Stimulated activated CD4-positive, alpha-beta T cell treated with anti-CD3 and anti-CD28 coated beads, Interleukin-1b, Interleukin-23, amount 100 ng/mL, for 1 hour (primary cell): ENCODE measurements at regions not wholly inside any gene's neighbourhood (a gene's known extent, or its start where the extent isn't known, plus 50 kb on each side); places are given as distances from the start of the nearest gene placed in this dataset.

Source experiments
- DNase-seq, 2 donors: peaks; one replicate each; pipeline ENCODE4 v3.0.0-alpha.2; 2020; ENCODE audit warnings: low read depth in 2 of 2

- DNase-seq: no peak
Observed at GRCh38 chr13:106173346-106173745, 362.1 kb downstream of the EFNB2 start.

DNA sequence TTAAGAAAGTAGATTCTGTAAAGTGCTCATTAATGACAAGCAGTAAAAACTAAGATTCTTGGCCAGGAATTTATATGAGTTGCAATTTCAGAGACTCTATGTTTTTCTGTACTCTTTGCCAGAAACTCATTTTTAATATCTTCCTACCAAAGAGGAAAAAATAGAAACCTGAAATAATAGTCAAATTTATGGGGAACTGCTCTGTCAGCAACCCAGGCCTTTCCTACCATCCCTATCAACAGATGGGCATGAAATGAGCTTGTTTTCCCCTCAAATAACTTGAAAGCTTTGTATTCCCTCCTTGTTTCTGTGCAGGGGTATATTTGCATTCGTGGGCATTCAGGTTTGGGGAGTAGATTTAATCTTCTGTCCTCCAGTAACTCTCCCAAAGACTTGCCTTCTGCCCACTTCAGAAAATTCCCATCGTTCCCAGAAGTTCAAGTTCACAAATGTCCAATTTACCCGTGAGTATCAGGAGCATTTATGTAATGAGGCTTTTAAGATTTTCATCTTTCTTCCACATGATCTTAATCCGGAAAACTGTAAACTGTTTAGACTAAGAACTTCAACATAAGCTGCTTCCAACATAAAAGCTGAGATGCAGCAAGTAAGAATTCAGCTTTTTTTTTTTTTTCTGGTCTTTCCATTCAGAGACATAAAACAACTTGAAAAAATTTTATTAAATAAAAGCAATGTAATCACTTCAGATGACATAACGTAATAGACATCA lies 363.1 kb downstream of the EFNB2 start:
- no peak for DNase-seq

- DNase-seq: no peak
Observed at GRCh38 chr13:106163426-106163825, 372.0 kb downstream of the EFNB2 start.

- DNase-seq: no peak
Observed at GRCh38 chr13:106161146-106161545, 374.3 kb downstream of the EFNB2 start.

- DNase-seq: no peak
Observed at GRCh38 chr13:106159295-106160195, 375.9 kb downstream of the EFNB2 start.

DNA sequence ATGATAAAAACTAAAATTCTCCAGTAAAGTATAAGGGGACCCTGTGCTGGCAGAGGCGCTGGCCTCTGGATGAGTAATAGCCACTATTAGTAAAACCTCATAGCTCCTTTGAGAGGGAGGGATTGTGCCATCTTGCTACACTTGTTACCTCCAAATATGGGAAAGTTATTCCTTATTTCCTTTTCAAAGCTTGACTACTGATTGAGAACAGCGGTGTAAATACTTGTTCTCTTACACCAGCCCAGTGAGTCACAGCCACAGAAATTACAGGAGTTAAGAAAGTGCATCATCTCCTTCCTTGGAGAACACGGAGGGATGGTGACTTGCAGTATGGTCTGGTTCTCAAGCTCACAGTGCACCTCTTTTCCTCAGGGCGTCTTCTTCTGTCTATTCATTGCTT lies 379.0 kb downstream of the EFNB2 start:
- no peak for DNase-seq

DNA sequence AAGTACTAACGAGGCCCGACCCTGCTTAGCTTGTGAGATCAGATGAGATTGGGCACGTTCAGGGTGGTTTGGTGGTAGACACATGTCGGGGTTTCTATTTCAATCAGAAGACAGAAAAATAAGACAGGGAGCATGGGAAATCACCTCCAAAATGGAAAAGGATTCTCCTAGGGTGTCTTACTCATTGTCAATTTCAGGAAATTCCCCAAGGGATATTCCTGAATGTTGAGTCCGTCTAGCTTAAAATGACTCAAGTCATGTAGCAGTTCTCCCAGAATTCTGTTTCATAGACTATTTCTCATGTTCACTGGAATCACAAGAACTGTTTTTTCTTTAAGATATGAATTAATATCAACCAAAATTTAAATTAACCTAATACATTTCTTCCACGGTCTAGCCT lies 380.1 kb downstream of the EFNB2 start:
- no peak for DNase-seq

- no peak for DNase-seq
Observed at GRCh38 chr13:106153876-106154275, 381.6 kb downstream of the EFNB2 start.

DNA sequence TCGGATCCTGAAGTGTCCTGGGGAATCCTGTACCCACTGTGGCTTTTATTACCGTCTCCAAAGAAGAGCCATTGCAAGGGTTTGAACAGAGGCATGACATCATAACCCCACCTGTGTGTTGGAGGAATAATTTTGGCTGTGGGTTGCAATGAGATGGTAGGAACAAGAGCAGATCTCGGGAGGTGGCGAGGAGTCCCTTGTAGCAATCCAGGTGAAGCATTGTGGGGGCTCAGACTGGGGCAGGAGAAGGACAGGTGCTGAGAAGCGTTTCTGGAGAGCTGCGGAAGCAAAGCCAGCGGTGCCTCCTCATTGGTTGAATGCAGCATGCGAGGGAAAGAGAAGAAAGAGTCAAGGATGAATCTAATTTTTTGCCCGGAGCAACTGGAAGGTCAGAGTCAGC lies 382.4 kb downstream of the EFNB2 start:
- no peak for DNase-seq

DNA sequence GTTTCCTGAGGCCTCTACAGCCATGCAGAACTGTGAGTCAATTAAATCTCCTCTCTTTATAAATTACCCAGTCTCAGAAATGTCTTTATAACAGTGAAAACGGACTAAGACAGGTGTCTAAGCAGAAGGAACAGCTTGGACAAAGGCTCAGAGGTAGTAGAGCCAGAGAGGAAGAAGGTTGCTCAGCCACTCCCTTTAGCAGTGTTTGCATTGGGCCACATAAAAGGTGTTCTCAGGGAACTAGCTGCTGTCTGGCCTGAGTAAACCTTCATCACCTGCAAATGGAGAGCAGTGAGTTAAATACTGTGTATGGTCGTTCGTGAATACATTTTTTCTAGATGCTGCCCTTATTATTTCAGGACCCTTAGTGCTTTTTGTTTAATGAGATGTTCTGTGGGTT lies 383.4 kb downstream of the EFNB2 start:
- no peak for DNase-seq

DNA sequence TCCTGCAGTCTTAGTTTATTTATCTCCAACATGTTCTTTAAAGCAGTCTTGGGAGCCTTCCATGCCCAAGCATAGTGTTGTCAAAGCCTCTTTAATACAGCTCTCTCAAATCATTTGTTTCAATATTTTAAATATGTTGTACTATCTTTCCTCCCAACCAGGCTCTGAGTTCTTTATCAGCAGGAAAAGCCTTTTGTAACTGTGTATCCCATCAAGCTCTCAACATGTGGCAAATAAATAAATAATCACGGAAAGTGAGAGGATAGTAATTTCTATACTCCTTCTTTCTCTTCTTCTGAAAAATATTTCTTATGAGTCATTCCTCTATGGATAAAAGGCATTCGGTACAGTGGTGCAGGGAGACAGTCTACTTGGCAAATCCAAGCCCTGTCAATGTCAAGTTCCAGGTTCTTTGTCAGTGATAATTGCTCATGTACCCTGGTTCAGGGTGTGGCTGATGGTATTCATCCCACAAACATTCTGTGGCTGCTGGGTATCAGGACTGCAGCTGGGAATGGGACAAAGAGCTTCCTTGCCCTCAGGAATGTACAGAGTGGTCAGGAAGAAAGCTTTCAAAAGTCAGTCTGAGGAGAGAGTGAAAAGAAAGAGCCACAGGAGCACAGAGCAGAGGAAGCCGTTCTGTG lies 384.3 kb downstream of the EFNB2 start:
- DNase-seq: no peak

DNA sequence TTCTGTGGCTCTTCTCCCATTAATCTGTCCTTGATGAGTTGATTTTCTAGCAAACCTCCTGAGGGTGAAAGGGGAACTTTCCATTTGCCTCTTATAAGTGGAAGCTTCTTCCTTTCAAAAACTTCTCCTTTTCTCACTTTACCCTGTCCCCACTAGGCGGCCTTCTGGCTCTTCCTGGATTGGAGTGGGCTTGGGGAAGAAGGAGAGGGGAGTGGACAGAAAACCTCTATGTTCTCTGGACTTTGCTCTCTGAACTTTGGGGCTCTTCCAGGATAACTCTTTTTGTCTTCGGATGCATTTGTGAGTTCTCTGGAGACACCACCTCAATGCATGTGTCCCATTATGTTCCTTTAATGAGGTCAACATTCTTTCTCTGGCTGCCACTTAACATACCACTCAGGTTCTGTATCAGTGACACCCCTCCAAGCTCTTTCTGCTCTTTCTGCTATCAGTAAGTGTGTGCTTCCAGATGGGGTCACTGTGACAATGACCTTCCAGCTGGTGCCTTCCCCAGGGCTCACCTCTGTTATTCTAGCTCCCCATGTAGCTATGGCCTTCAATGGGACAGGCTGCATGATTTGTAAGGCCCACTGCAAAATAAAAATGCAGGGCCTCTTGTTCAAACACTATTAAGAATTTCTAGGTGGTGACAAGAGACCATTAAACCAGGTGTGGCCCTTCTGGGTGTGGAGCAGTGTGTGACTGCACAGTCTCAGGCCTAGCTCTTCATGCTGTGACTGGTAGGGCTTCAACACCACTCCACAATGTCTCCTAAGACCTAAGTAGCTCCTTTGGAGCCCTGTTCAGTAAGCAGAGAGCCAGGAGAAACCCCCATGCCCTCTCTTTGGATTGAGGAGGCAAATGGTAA lies 389.2 kb downstream of the EFNB2 start:
- DNase-seq: no peak

- DNase-seq: no peak
Observed at GRCh38 chr13:106145070-106145469, 390.4 kb downstream of the EFNB2 start.

GRCh38 chr13:106143930-106144709 lies 391.3 kb downstream of the EFNB2 start:
- no peak for DNase-seq

DNA sequence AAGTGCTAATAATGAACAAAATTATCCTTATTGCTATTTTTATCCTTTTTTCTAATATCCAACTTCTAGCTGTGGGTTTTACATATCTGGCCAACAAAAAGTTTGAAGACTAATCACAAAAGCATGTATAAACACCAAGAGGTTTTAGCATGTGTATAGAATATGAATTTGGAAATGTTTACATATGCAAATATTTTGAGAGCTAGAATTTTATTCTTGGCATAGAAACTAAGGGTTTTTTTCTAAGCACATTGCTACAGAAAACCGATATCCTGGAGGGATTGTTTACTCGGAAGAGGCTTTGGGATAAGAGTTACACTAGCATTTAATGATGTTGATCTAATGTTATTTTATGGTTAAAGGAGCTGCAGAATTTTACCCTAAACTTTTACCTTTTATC lies 392.1 kb downstream of the EFNB2 start:
- DNase-seq: no peak

GRCh38 chr13:106140476-106140875 lies 395.0 kb downstream of the EFNB2 start:
- DNase-seq: no peak

GRCh38 chr13:106139942-106140341 lies 395.5 kb downstream of the EFNB2 start:
- no peak for DNase-seq

DNA sequence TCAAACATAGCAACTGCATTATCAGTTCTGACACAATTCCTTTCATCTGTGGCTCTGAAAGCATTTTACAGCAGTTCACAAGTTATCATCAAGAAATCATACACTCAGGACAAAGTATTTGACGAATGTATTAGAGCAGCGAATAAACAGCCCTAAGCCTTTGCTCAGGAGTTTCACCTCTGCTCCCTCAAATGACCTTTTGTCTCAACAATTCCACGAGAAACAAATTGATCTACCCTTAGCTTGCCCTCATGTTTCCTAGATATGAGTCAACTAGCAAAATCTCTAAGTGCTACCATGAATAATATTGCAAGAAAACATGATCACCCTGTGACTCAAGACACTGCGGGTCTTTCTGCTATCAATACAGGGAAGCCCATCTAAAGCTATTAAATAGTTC lies 396.1 kb downstream of the EFNB2 start:
- DNase-seq: no peak

- DNase-seq: no peak
Observed at GRCh38 chr13:106138620-106139019, 396.8 kb downstream of the EFNB2 start.

DNA sequence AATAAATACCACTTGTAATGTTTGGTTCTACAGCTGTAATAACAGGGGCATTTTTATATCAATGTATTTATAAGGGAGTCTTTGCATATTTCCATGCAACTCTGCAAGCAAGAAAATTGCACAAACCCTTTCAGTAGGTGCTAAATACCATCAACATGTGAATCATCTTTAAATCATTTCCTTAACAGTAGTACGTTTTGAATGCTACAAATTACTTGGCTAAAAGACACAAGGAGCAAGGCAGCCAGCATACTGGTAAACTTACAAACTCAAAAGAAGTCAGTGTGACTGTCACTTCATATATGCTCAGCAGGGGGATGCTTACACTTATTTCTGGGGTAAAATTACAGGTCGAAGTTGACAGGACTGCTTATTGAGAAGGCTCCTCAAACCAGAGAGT lies 402.4 kb downstream of the EFNB2 start:
- no peak for DNase-seq

DNA sequence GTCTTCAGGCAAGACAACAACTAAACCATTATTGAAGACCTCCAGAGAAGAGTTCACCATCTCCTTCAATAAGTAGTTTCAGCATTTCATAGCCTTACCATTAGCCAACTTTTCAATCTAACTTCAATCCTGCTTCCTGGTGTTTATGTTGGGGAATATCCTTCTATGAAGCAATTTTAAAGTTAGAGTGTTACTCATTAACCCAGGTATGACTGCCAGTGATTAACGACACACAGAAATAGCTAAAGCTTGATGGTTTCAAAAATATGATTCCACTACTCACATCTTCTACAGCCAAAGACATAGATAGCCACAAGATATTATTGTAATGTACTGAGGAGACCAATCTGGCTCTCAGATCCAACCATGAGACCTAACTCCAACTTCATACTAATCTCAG lies 403.2 kb downstream of the EFNB2 start:
- DNase-seq: no peak
